ENCODE measurements at regions not wholly inside any gene's neighbourhood (a gene's known extent, or its start where the extent isn't known, plus 50 kb on each side); places are given as distances from the start of the nearest gene placed in this dataset.
A peak's percentile ranks its signal among the peaks of the same experiment; 100 is the strongest.

DNA sequence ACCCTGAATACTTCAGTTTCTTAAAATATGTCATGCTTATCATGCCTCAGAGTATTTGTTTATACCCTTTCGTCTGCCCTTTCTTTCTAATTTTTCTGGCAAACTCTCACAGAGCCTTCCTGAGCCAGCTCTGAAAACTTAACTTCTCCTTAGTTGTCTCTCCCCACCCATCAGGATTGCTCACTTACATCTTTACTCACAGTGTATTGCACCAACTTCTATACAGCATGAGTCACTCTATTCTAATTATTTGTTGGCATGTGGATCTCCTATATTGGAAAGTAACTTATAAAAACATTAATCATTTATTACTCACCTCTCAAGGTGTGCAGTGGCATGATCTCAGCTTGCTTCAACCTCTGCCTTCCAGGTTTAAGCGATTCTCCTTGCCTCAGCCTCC lies 114.9 kb downstream of the FANCF start:
- ATAC-seq: peak; percentile 53; the same call in 1 of the 3 replicates

DNA sequence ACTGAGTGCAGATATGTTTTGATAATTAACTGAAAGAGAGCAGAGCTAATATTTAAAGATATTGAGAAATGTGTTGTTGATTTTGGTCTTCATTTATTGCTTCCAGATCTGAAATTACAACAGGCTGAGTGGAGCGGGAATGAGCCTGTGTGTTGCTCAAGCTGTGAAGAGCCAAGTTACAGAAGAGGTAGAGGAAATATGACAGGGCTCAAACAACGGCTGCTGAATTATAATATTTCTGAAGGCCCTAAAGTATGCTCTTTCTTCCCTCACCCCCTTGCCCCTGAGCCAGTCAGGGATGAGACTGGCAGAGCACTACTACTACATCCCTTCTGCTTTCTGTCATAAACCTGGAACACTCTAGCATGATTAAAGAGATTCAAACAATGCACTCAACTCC lies 115.6 kb downstream of the FANCF start:
- TF ChIP-seq ARNTL (CRISPR knock-in tag; IDR thresholded peaks at IDR 0.05; ENCODE audit: borderline replicate concordance, low read depth) (no peak), TCF4 (CRISPR knock-in tag; IDR thresholded peaks at IDR 0.05; ENCODE audit: borderline replicate concordance) (no peak), ISL1 (CRISPR knock-in tag; IDR thresholded peaks at IDR 0.05) (0 out of 2 replicates have a peak, but pooled peaks have one; percentile 17)
- peak; percentile 36; the same call in 2 of the 3 replicates for ATAC-seq

More for the DNA sequence above, 114.9 kb downstream of the FANCF start:
- no peak for TF ChIP-seq ZFP3 (CRISPR knock-in tag; IDR thresholded peaks at IDR 0.05)
- TF ChIP-seq, protein P1, sequence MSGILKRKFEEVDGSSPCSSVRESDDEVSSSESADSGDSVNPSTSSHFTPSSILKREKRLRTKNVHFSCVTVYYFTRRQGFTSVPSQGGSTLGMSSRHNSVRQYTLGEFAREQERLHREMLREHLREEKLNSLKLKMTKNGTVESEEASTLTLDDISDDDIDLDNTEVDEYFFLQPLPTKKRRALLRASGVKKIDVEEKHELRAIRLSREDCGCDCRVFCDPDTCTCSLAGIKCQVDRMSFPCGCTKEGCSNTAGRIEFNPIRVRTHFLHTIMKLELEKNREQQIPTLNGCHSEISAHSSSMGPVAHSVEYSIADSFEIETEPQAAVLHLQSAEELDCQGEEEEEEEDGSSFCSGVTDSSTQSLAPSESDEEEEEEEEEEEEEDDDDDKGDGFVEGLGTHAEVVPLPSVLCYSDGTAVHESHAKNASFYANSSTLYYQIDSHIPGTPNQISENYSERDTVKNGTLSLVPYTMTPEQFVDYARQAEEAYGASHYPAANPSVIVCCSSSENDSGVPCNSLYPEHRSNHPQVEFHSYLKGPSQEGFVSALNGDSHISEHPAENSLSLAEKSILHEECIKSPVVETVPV (CRISPR knock-in tag; IDR thresholded peaks at IDR 0.05): no peak
- TF ChIP-seq OSR1 (CRISPR knock-in tag; IDR thresholded peaks at IDR 0.05): no peak
- TF ChIP-seq ARNTL (CRISPR knock-in tag; IDR thresholded peaks at IDR 0.05; ENCODE audit: borderline replicate concordance, low read depth): no peak
- TF ChIP-seq ZNF70 (CRISPR knock-in tag; IDR thresholded peaks at IDR 0.05): no peak
- TF ChIP-seq RARB (CRISPR knock-in tag; IDR thresholded peaks at IDR 0.05): no peak
- TF ChIP-seq, protein P2, sequence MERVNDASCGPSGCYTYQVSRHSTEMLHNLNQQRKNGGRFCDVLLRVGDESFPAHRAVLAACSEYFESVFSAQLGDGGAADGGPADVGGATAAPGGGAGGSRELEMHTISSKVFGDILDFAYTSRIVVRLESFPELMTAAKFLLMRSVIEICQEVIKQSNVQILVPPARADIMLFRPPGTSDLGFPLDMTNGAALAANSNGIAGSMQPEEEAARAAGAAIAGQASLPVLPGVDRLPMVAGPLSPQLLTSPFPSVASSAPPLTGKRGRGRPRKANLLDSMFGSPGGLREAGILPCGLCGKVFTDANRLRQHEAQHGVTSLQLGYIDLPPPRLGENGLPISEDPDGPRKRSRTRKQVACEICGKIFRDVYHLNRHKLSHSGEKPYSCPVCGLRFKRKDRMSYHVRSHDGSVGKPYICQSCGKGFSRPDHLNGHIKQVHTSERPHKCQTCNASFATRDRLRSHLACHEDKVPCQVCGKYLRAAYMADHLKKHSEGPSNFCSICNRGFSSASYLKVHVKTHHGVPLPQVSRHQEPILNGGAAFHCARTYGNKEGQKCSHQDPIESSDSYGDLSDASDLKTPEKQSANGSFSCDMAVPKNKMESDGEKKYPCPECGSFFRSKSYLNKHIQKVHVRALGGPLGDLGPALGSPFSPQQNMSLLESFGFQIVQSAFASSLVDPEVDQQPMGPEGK (CRISPR knock-in tag; IDR thresholded peaks at IDR 0.05; ENCODE audit: borderline replicate concordance): no peak
- no peak for TF ChIP-seq ZNF8 (CRISPR knock-in tag; IDR thresholded peaks at IDR 0.05)
- TF ChIP-seq PPARA (CRISPR knock-in tag; IDR thresholded peaks at IDR 0.05; ENCODE audit: borderline replicate concordance): no peak
- no peak for TF ChIP-seq ZNF565 (CRISPR knock-in tag; conservative IDR thresholded peaks at IDR 0.05; ENCODE audit: low read depth)
- no peak for TF ChIP-seq TCF4 (CRISPR knock-in tag; IDR thresholded peaks at IDR 0.05; ENCODE audit: borderline replicate concordance)
- TF ChIP-seq, protein P3, sequence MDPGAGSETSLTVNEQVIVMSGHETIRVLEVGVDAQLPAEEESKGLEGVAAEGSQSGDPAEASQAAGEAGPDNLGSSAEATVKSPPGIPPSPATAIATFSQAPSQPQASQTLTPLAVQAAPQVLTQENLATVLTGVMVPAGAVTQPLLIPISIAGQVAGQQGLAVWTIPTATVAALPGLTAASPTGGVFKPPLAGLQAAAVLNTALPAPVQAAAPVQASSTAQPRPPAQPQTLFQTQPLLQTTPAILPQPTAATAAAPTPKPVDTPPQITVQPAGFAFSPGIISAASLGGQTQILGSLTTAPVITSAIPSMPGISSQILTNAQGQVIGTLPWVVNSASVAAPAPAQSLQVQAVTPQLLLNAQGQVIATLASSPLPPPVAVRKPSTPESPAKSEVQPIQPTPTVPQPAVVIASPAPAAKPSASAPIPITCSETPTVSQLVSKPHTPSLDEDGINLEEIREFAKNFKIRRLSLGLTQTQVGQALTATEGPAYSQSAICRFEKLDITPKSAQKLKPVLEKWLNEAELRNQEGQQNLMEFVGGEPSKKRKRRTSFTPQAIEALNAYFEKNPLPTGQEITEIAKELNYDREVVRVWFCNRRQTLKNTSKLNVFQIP (CRISPR knock-in tag; IDR thresholded peaks at IDR 0.05; ENCODE audit: borderline replicate concordance, low read depth): no peak

DNA sequence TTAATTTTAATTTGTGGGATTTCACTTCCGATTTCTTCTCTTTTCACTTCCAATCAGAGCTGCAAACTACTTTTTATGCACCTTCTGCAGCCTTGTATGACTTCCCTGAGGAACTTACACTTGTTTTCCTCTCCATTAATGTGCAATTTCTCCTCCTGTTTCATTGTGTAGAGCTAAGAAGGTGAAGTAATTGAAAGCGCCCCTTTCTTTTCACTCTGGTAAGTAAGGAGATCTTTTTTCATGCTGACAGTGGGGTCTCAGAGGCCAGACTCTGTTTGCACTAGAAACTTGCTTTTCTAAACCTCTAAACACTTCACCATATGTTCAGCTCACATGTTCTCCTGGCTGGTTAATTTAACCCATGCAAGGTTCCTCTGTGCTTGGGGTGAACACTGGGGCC lies 117.0 kb downstream of the FANCF start:
- no peak for ATAC-seq

More for the DNA sequence above, 117.0 kb downstream of the FANCF start:
- TF ChIP-seq, protein P4, sequence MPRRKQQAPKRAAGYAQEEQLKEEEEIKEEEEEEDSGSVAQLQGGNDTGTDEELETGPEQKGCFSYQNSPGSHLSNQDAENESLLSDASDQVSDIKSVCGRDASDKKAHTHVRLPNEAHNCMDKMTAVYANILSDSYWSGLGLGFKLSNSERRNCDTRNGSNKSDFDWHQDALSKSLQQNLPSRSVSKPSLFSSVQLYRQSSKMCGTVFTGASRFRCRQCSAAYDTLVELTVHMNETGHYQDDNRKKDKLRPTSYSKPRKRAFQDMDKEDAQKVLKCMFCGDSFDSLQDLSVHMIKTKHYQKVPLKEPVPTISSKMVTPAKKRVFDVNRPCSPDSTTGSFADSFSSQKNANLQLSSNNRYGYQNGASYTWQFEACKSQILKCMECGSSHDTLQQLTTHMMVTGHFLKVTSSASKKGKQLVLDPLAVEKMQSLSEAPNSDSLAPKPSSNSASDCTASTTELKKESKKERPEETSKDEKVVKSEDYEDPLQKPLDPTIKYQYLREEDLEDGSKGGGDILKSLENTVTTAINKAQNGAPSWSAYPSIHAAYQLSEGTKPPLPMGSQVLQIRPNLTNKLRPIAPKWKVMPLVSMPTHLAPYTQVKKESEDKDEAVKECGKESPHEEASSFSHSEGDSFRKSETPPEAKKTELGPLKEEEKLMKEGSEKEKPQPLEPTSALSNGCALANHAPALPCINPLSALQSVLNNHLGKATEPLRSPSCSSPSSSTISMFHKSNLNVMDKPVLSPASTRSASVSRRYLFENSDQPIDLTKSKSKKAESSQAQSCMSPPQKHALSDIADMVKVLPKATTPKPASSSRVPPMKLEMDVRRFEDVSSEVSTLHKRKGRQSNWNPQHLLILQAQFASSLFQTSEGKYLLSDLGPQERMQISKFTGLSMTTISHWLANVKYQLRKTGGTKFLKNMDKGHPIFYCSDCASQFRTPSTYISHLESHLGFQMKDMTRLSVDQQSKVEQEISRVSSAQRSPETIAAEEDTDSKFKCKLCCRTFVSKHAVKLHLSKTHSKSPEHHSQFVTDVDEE (CRISPR knock-in tag; IDR thresholded peaks at IDR 0.05): no peak
- TF ChIP-seq, protein P3 (CRISPR knock-in tag; IDR thresholded peaks at IDR 0.05; ENCODE audit: borderline replicate concordance, low read depth): no peak
- TF ChIP-seq RARB (CRISPR knock-in tag; IDR thresholded peaks at IDR 0.05) (no peak), TOX (CRISPR knock-in tag; IDR thresholded peaks at IDR 0.05; ENCODE audit: borderline replicate concordance) (no peak), BACH2 (CRISPR knock-in tag; IDR thresholded peaks at IDR 0.05; ENCODE audit: borderline replicate concordance) (no peak), GLIS3 (CRISPR knock-in tag; IDR thresholded peaks at IDR 0.05) (no peak), ZNF70 (CRISPR knock-in tag; IDR thresholded peaks at IDR 0.05) (no peak), ZNF565 (CRISPR knock-in tag; conservative IDR thresholded peaks at IDR 0.05; ENCODE audit: low read depth) (no peak), CSDC2 (CRISPR knock-in tag; IDR thresholded peaks at IDR 0.05) (no peak), TCF4 (CRISPR knock-in tag; IDR thresholded peaks at IDR 0.05; ENCODE audit: borderline replicate concordance) (no peak), ARNTL (CRISPR knock-in tag; IDR thresholded peaks at IDR 0.05; ENCODE audit: borderline replicate concordance, low read depth) (no peak)
- TF ChIP-seq, protein P5, sequence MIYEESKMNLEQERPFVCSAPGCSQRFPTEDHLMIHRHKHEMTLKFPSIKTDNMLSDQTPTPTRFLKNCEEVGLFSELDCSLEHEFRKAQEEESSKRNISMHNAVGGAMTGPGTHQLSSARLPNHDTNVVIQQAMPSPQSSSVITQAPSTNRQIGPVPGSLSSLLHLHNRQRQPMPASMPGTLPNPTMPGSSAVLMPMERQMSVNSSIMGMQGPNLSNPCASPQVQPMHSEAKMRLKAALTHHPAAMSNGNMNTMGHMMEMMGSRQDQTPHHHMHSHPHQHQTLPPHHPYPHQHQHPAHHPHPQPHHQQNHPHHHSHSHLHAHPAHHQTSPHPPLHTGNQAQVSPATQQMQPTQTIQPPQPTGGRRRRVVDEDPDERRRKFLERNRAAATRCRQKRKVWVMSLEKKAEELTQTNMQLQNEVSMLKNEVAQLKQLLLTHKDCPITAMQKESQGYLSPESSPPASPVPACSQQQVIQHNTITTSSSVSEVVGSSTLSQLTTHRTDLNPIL (CRISPR knock-in tag; IDR thresholded peaks at IDR 0.05; ENCODE audit: low read depth): no peak

Data from SK-N-SH treated with all-trans-retinoic acid at 6 μM for 48 hours (cell line).